Astrocyte (in vitro differentiated cells and primary cell): ENCODE measurements at regions not wholly inside any gene's neighbourhood (a gene's known extent, or its start where the extent isn't known, plus 50 kb on each side); places are given as distances from the start of the nearest gene placed in this dataset.

Experiments
- DNase-seq: peaks from one replicate; pipeline ENCODE4 v3.0.0-alpha.2; 2010; ENCODE audit warnings: low read depth
- FAIRE-seq: peaks from 2 replicates; lab custom pipeline; 2011; peaks lifted over from hg19 to GRCh38; lab: Jason Lieb, UNC
- H2AFZ ChIP-seq: 2 replicates; pipeline ENCODE4 v1.6.0; 2012; ENCODE audit warnings: low read depth, low read length, inconsistent platforms
- H3K27ac ChIP-seq: 2 replicates; pipeline ENCODE4 v1.5.1; 2011; ENCODE audit warnings: low read depth, low read length, inconsistent platforms
- H3K27me3 ChIP-seq: 2 replicates; pipeline ENCODE4 v1.6.0; 2011; ENCODE audit warnings: low read length, inconsistent platforms; ENCODE audit not compliant: insufficient read depth
- H3K36me3 ChIP-seq: 2 replicates; pipeline ENCODE4 v1.5.1; 2011; ENCODE audit warnings: low read length, inconsistent platforms; ENCODE audit not compliant: insufficient read depth
- H3K4me1 ChIP-seq: 2 replicates; pipeline ENCODE4 v1.5.1; 2011; ENCODE audit warnings: low read length, inconsistent platforms; ENCODE audit not compliant: insufficient read depth
- H3K4me2 ChIP-seq: 2 replicates; pipeline ENCODE4 v1.6.0; 2012; ENCODE audit warnings: low read length, inconsistent platforms
- H3K4me3 ChIP-seq: 2 replicates; pipeline ENCODE4 v1.5.1; 2011; ENCODE audit warnings: low read depth, mild to moderate bottlenecking, low read length, inconsistent platforms; ENCODE audit not compliant: insufficient read depth
- H3K79me2 ChIP-seq: 2 replicates; pipeline ENCODE4 v1.6.0; 2012; ENCODE audit warnings: mild to moderate bottlenecking, low read length, inconsistent platforms; ENCODE audit not compliant: insufficient read depth
- H3K9ac ChIP-seq: 2 replicates; pipeline ENCODE4 v1.6.0; 2012; ENCODE audit warnings: mild to moderate bottlenecking, low read length, inconsistent platforms
- H3K9me3 ChIP-seq: 2 replicates; pipeline ENCODE4 v1.5.1; 2012; ENCODE audit warnings: low read depth, mild to moderate bottlenecking, low read length, inconsistent platforms; ENCODE audit not compliant: insufficient read depth
- H4K20me1 ChIP-seq: 2 replicates; pipeline ENCODE4 v1.6.0; 2012; ENCODE audit warnings: low read length, inconsistent platforms; ENCODE audit not compliant: insufficient read depth
- H3K27ac Mint-ChIP-seq: one replicate; pipeline ENCODE4 v1.8.0; 2021; ENCODE audit warnings: mild to moderate bottlenecking, mixed read lengths; ENCODE audit not compliant: unreplicated experiment
- H3K27me3 Mint-ChIP-seq: one replicate; pipeline ENCODE4 v1.8.0; 2021; ENCODE audit warnings: low read depth, mixed read lengths; ENCODE audit not compliant: unreplicated experiment
- H3K36me3 Mint-ChIP-seq: one replicate; pipeline ENCODE4 v1.8.0; 2021; ENCODE audit warnings: low read depth, mixed read lengths; ENCODE audit not compliant: unreplicated experiment
- H3K4me1 Mint-ChIP-seq: one replicate; pipeline ENCODE4 v1.8.0; 2021; ENCODE audit warnings: low read depth, mixed read lengths; ENCODE audit not compliant: unreplicated experiment
- H3K4me3 Mint-ChIP-seq: one replicate; pipeline ENCODE4 v1.8.0; 2021; ENCODE audit warnings: mild to moderate bottlenecking, moderate library complexity, mixed read lengths; ENCODE audit not compliant: unreplicated experiment
- H3K9me3 Mint-ChIP-seq: one replicate; pipeline ENCODE4 v1.8.0; 2021; ENCODE audit warnings: mild to moderate bottlenecking, mixed read lengths; ENCODE audit not compliant: unreplicated experiment
- EZH2 ChIP-seq: IDR thresholded peaks from 2 replicates; pipeline ENCODE4 v1.6.1; 2012; ENCODE audit warnings: mild to moderate bottlenecking, low read length, inconsistent platforms; ENCODE audit not compliant: insufficient read depth
- TF ChIP-seq, protein P1 (sequence below): IDR thresholded peaks from 2 replicates; pipeline ENCODE4 v1.5.1; 2011; ENCODE audit warnings: low read depth, mild to moderate bottlenecking, inconsistent platforms, low read length, moderate library complexity; ENCODE audit not compliant: insufficient read depth

DNA sequence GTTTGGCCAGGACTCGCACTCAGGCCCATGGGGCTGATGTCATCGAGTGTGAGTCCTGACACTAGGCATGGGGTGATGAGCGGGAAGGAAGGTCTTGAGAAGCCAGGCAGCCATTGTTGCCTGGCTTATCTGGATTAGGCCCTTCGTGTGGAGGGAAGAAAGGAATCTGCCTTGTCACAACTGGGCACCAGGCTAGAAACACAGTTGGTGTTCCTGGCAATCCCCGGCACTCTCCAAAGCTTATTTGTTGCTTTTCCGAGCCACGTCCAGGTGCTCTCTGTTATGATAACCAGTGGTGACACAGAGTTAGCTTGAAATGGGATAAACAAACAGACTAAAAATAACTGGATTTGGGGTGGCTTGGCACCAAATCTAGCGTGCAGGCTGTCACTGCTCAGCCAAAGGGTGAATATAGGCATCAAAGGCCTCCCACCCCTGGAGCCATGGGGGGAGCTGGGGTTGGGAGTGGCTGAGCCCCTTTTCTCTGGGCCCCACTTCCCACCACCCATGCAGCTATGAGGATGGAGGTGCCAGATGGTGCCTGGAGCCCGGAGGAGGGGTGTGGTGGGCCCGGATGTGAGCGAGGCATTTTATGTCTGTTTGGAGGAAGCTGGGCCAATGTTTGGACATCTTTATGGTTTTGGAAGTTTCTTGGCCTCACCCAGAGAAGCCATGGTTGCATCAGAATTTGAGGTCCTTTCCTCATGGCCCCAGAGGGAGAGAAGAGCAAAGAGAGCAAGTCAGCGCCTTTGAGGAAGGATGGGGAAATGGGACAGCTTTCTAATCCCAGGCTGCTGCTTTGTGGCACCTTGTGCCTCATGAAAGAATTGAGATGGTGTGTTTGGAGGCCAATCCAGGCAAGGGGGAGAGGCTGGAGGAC lies 98.0 kb upstream of the PITX1 start:
- Histone ChIP-seq H3K4me3 (no peak overlapping the region), H3K4me1 (peaks cover 7% of the 10 kb centered on the region), H3K79me2 (no peaks in the 10 kb centered on the region), H3K36me3 (no peaks in the 10 kb centered on the region), H2AFZ (no peak overlapping the region), H3K27ac (no peak overlapping the region), H3K9me3 (no peaks in the 10 kb centered on the region), H3K9ac (no peak overlapping the region), H4K20me1 (no peaks in the 10 kb centered on the region), H3K27me3 (peaks cover 3% of the 10 kb centered on the region), H3K4me2 (no peak overlapping the region)
- no peak for FAIRE-seq
- DNase-seq: no peak
- Mint-ChIP-seq H3K4me3 (no peak overlapping the region), H3K27ac (no peak overlapping the region), H3K4me1 (no peaks in the 10 kb centered on the region), H3K36me3 (peaks cover 5% of the 10 kb centered on the region), H3K27me3 (peaks cover 67% of the 10 kb centered on the region), H3K9me3 (peaks cover 3% of the 10 kb centered on the region)
- no peak for TF ChIP-seq EZH2
- TF ChIP-seq, protein P1, sequence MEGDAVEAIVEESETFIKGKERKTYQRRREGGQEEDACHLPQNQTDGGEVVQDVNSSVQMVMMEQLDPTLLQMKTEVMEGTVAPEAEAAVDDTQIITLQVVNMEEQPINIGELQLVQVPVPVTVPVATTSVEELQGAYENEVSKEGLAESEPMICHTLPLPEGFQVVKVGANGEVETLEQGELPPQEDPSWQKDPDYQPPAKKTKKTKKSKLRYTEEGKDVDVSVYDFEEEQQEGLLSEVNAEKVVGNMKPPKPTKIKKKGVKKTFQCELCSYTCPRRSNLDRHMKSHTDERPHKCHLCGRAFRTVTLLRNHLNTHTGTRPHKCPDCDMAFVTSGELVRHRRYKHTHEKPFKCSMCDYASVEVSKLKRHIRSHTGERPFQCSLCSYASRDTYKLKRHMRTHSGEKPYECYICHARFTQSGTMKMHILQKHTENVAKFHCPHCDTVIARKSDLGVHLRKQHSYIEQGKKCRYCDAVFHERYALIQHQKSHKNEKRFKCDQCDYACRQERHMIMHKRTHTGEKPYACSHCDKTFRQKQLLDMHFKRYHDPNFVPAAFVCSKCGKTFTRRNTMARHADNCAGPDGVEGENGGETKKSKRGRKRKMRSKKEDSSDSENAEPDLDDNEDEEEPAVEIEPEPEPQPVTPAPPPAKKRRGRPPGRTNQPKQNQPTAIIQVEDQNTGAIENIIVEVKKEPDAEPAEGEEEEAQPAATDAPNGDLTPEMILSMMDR: no peak

DNA sequence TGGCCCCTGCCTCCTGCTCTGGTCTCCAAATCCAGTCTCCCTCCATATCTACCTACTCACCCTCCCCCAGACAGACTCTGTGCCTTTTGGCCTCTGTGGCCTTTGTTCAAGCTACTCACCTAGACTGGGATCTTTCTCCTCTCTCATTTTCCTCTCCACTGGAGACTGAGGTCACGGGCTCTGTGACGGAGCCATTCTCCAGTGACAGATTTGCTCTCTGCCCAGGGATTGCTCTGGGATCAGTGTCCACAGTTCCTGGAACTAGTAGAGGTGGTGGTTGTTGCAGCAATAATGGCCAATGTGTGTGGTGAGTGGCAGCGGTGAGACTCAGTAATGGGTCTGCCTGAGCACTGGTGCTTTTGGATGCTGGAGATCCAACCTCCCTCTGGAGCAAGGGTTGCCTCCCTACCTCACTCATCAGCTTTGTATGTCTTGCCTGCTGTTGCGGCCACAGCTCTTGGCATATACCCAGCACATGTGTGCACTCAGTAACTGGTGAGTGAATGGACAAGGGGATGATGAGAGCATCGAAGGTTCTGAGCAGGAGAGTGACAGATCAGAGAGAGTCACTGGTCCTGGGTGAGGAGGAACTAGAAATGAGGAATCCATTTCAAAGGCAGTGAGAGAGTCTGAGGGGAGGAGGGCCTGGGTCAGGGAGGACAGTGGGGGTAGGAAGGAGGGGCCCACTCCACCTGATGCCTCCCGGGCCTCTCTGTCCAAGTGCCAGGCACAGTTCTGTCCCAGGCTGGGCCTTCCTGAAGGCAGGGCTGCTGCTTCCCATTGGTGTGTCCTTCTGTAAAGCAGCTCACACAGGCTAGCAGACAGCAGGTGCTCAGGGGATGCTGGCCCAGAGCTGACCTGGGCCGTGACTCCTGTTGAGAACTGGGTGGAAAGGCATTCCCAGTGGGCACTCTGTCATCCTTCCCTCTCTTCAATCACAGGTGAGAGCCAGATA lies 96.5 kb upstream of the PITX1 start:
- Mint-ChIP-seq H3K27ac (no peak overlapping the region), H3K4me1 (no peaks in the 10 kb centered on the region), H3K27me3 (peaks cover 69% of the 10 kb centered on the region), H3K36me3 (peaks cover 1% of the 10 kb centered on the region), H3K9me3 (peaks cover 3% of the 10 kb centered on the region), H3K4me3 (no peak overlapping the region)
- no peaks in the 10 kb centered on the region for H4K20me1 ChIP-seq
- peaks cover 6% of the 10 kb centered on the region for H3K27me3 ChIP-seq
- no peak for DNase-seq
- H3K79me2 ChIP-seq: no peaks in the 10 kb centered on the region
- FAIRE-seq: no peak
- H3K9ac ChIP-seq: no peak overlapping the region
- H3K4me1 ChIP-seq: peaks cover 4% of the 10 kb centered on the region
- H3K36me3 ChIP-seq: no peaks in the 10 kb centered on the region
- H3K27ac ChIP-seq: no peak overlapping the region
- no peaks in the 10 kb centered on the region for H3K9me3 ChIP-seq
- no peak for TF ChIP-seq EZH2
- TF ChIP-seq, protein P1: no peak
- no peak overlapping the region for H3K4me3 ChIP-seq
- H2AFZ ChIP-seq: no peak overlapping the region
- H3K4me2 ChIP-seq: no peak overlapping the region
